GM18873 (cell line): ENCODE measurements at regions not wholly inside any gene's neighbourhood (a gene's known extent, or its start where the extent isn't known, plus 50 kb on each side); places are given as distances from the start of the nearest gene placed in this dataset.
"Not testable (repeated sequence)": the region's sequence is repeated elsewhere in the genome, so short reads cannot be mapped to it uniquely, and the experiment has no call there.

Experiments used
- ATAC-seq: cut with Tn5 transposase; IDR thresholded peaks from one replicate; pipeline ENCODE4 v1.9.1; 2021; ENCODE audit warnings: mild to moderate bottlenecking, moderate library complexity, moderate number of reproducible peaks; ENCODE audit not compliant: unreplicated experiment, low FRiP score

- ATAC-seq: no peak
Observed at GRCh38 chr11:97890466-97890865, 1130.3 kb upstream of the CNTN5 start.

DNA sequence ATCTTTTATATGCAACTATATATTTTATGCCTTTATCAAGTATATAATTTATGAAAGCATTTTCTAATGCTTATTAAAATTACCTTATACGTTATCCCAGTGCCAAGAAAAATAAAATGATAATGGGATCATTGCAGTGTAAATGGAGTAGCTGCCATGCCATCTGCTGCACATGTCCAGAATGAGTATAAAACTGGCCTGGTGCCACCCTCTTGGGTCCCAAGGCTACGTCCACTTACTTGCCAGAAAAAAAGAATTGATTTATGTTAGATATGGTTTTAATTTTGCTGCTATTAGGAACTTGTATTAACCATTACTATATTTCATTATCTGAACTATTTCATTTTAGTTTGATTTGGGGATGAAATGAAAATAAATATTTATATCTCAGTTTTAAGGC, 1127.1 kb upstream of the CNTN5 start:
- no peak for ATAC-seq

DNA sequence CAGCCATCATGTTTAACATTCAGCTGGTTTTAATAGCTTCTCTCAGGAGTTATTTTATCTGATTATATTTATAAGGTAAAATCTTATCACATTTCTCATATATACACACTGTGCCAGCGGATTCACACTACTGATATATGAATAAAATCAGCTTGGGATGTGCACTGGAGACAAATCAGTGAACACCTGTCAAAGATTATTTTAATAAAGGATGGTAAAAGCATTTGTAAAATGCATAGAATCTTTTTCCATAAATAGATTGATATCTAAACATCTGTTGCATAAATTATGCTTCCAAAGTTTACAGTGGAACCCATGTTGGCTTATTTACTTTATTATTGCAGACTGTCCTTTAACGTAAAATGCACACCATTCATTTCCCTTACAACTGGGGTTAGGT, 1125.8 kb upstream of the CNTN5 start:
- no peak for ATAC-seq

DNA sequence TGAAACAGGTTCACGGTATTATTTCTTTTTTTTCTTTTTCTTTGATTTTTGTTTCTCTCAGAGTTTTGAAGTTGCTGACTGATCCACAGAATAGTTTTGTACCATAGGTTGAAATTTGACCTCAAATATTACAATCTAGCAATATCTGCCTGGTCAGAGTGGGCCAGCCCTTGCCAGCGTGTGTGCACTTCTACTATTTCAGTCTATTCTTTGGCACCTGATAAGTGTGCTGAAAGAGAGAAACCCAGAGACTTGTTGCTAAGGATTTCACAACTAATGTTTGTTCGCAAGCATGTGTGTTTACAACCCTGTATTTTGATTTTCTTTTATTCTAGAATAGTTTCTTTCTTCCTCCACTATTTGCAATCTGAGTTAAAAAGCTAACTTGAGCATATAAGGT, 1125.2 kb upstream of the CNTN5 start:
- ATAC-seq: no peak

- no peak for ATAC-seq
Observed at GRCh38 chr11:97902828-97903227, 1117.9 kb upstream of the CNTN5 start.

GRCh38 chr11:97905101-97905500, 1115.6 kb upstream of the CNTN5 start:
- ATAC-seq: no peak

- no peak for ATAC-seq
Observed at GRCh38 chr11:97905671-97906070, 1115.1 kb upstream of the CNTN5 start.

DNA sequence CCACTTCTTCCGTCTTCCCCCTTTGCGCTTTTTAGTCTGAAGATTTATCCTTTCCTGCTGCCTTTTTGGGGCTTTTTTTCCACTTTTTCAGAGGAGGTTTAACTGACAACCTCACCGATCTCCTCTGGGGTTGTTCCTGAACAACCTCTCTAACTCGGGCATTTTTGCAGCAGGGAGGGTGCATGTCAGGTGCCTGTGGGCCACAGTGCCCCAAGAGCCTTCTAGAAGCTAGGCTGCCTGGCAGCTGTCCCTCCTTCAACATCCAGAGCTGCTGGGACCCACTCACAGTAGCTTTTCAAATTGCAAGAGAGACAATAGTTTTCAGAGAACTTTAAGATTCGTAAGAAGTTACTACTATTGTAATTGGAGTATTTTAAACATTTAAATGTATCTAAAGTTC, 1112.4 kb upstream of the CNTN5 start:
- no peak for ATAC-seq

DNA sequence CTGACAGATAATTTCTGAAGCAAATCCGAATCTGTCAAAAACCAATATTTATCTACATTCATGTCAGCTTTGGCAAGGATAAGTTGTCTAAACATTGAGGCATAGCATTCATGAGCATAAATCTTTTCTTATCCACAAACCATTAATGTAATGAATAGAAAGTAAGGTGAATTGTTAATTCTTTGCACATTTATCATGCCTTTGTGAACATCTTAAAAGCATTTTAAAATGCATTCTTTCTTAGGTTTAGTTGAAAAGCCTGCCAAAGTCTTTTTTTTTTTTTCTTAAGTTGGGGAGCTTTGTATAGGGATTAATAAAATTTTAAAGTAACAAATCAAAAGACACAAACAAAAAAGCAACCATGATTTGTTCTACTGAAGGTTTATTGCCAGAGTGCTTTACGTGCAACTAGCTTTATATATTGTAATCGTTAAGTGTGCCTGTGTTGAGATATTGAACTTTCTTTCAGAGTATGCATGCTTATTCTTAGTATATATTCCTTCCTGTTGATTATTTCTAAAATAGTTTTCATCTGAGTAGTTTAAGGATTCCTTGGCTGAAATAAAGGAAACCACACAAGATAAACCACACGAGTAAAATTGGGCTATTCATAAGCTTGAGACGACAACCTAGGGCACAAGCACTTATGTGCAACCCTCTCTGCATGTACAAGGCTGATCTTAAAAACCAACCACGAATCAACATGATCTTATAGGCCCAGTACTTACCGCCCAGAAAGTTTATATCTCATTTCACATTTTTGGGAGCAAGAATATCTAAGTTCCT, 1110.9 kb upstream of the CNTN5 start:
- ATAC-seq: no peak

DNA sequence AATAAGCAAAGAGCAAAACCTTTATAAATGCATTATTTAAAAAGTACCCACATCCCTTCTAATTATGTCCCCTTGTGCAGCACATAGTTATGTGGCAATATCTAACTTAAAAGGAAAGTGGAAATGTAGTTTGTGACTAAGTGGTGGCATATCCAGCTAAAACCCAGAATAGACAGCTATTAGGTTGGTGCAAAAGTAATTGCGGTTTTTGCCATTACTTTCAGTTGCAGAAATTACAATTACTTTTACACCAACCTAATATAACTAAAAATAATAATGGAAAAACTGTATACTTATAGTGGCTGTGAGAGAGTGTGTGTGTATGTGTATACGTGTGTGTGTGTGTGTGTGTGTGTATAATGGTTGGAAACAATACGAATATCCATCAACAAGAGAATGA, 1108.1 kb upstream of the CNTN5 start:
- ATAC-seq: no peak

GRCh38 chr11:97922933-97923332, 1097.8 kb upstream of the CNTN5 start:
- not testable (repeated sequence) for ATAC-seq

GRCh38 chr11:97934572-97935208, 1086.1 kb upstream of the CNTN5 start:
- ATAC-seq: no peak

DNA sequence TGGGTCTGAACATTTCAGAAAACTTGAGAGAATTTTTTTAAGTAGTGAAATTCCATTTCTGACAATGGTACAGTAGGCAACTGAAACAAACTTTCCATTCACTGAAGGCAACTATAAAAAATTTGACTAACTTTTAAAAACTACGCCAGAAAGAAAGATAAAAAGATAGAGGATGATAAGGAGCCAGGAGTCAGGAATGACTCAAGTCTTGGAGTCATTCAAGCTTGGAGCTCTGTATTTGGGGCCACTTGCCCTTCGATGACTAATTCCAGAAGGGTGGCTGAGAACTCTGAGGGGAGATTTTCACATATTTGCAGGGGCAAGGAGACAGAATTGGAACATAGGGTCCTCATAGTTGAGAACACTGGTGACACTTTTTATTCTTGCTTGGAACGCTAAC, 1083.2 kb upstream of the CNTN5 start:
- no peak for ATAC-seq

- ATAC-seq: no peak
Observed at GRCh38 chr11:97938789-97939188, 1082.0 kb upstream of the CNTN5 start.

GRCh38 chr11:97943493-97943892, 1077.3 kb upstream of the CNTN5 start:
- no peak for ATAC-seq

GRCh38 chr11:97948793-97949192, 1072.0 kb upstream of the CNTN5 start:
- ATAC-seq: no peak

DNA sequence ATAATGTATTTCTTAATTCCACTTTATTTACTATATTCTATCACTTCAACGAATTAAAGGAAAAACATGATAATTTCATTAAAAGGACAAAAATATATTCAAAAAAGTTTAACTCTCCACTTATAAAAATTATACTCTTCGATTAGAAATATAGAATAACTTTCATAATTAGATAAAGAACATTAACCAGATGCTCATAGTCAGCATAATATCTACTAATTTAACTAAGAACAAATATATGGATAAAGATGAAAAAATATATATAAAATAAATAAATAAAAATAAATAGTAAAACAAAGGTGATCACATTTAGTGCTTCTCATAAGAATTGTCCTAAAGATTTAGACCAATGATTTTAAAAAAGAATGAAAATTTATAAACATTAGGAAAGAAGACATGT, 1065.2 kb upstream of the CNTN5 start:
- ATAC-seq: no peak

DNA sequence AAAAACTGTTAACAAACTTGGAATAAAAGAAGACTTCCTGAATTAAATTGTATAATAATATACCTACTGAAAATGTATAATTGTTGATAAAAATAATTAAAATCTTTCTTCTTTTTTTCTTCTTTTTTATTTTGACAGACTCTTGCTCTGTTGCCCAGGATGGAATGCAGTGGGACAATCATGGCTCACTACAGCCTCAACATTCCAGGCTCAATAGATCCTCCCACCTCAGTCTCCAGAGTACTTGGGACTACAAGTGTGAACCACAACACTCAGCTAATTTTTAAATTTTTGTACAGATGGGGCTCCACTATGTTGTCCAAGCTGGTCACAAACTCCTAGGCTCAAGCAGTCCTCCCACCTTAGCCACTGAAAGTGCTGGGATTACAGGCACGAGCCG, 1063.8 kb upstream of the CNTN5 start:
- no peak for ATAC-seq

DNA sequence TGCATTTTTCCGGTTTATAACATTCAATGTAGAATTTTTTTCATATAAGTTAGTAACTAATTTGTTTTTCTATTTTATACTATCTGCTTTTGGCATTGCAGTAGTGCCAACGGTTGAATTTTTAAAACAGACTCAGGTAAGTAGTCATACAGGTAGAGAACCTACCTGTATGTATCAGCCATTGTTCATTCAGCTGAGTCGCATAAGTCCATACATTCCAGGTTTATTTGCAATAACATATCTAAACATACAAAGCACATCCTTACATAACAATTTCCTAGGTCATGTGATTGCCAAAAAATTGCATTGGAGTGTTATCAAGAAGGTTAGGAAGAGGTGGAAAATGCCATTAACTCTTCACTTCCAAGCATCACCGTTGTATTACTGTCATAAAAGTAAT, 1059.3 kb upstream of the CNTN5 start:
- no peak for ATAC-seq

DNA sequence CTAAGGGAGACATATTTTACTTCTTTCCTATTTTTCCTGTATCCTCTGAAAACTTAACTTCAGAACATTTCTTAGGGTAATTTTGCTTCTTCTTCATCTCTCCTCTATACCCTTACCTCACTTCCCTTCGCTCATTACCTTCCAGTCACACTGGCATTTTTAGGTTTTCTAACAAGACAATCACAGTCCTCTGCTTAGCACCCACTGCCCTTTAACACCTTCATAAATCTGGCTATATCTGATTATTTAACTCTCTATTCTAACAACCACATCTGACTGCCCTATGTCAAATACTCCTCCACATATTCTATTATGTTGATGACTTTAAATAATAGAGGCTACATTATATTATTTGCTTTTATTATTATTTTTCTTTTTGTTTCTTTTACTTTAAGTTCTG, 1058.0 kb upstream of the CNTN5 start:
- no peak for ATAC-seq

- ATAC-seq: no peak
Observed at GRCh38 chr11:97963528-97964331, 1057.0 kb upstream of the CNTN5 start.
